ENCODE measurements at regions not wholly inside any gene's neighbourhood (a gene's known extent, or its start where the extent isn't known, plus 50 kb on each side); places are given as distances from the start of the nearest gene placed in this dataset.

DNA sequence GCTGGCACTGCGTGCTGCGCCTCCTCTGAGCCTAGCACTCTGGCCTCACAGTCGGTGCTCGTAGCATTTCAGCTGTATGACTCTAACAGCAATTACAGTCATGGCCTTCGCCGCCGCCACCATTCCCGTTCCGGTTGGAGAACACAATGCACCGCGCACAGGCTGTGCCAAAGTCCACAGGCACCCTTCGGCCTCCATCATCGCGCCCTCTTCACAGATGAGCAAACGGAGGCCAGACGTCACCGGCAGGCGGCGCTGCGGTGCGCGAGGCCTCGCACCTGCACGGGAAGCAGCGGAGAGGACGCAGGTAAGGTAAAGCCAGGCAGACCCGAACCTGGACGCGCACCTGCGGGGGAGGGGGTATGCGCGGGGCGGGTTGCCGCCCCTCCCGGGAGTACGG, 128.9 kb downstream of the BARX1 start:
- ATAC-seq (peak; percentile 61), DNase-seq (peak; percentile 47 to 53)
- peak overlapping the region; percentile 28 to 63 for H3K4me3 Mint-ChIP-seq
- no peaks in the 10 kb centered on the region for H3K9me3 Mint-ChIP-seq
- H3K27ac Mint-ChIP-seq = no peak overlapping the region
- H3K4me1 Mint-ChIP-seq = peaks cover 19% of the 10 kb centered on the region
- peaks cover 93% of the 10 kb centered on the region for H3K27me3 Mint-ChIP-seq

DNA sequence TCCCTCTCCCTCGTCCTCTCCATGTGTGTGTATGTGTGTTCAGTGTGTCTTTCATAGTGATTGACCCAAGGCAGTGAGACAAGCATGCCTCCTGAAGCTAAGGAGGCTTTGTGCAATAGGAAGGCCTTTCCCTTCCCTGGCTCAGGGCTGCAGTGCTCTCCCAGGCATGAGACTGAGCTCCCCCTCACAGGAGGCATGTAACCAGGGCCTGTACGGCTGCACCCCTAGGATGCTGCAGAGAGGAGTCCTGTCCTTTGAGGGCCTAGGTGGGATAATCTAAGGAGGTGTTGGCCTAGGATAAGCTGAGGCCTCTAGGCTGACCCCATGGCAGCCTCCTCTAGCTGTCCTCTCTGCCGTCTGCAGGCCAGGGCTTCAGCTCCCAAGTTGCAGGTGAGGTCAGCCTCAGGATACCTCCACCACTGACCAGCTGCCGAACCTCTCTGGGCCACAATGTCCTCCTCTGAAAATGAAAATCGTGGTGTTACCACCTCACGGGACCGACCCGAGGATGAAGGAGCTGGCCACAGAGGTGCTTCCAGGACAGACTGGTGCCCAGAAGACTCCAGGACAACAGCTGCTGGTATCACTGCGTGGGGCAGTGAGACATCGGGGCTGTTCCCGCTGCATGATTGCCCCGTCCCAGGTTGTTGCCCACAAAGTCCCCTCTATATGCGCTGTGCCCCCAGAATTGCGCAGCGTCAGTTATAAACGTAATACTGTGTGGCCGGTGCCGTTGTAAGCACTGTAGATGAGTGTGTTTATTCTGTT, 129.6 kb downstream of the BARX1 start:
- Mint-ChIP-seq H3K27me3 (peaks cover 94% of the 10 kb centered on the region), H3K4me1 (peaks cover 19% of the 10 kb centered on the region), H3K9me3 (no peaks in the 10 kb centered on the region), H3K4me3 (no peak overlapping the region), H3K27ac (no peak overlapping the region)
- ATAC-seq (no peak), DNase-seq (no peak)

- ATAC-seq = no peak
- Mint-ChIP-seq H3K4me3 (no peak overlapping the region), H3K9me3 (no peaks in the 10 kb centered on the region), H3K27ac (peak overlapping the region in 1 of 2 donors; percentile 66), H3K4me1 (peaks cover 19% of the 10 kb centered on the region), H3K27me3 (peaks cover 93% of the 10 kb centered on the region)
- no peak for DNase-seq
These were observed 130.5 kb downstream of the BARX1 start for GRCh38 chr9:93824386-93825294.

- no peak for DNase-seq
- no peaks in the 10 kb centered on the region for H3K9me3 Mint-ChIP-seq
- H3K4me1 Mint-ChIP-seq = peaks cover 19% of the 10 kb centered on the region
- ATAC-seq = no peak
- peaks cover 82% of the 10 kb centered on the region for H3K27me3 Mint-ChIP-seq
- H3K4me3 Mint-ChIP-seq = no peak overlapping the region
- no peak overlapping the region for H3K27ac Mint-ChIP-seq
These were observed 131.7 kb downstream of the BARX1 start for GRCh38 chr9:93823245-93824072.

- H3K27me3 Mint-ChIP-seq = peaks cover 72% of the 10 kb centered on the region
- peaks cover 13% of the 10 kb centered on the region for H3K4me1 Mint-ChIP-seq
- no peaks in the 10 kb centered on the region for H3K9me3 Mint-ChIP-seq
- H3K4me3 Mint-ChIP-seq = no peak overlapping the region
- ATAC-seq = no peak
- no peak overlapping the region for H3K27ac Mint-ChIP-seq
- DNase-seq = no peak
These were observed 132.9 kb downstream of the BARX1 start for GRCh38 chr9:93822229-93822628.

GRCh38 chr9:93821307-93821703, 133.8 kb downstream of the BARX1 start:
- H3K27me3 Mint-ChIP-seq = peaks cover 69% of the 10 kb centered on the region
- no peak overlapping the region for H3K27ac Mint-ChIP-seq
- peaks cover 4% of the 10 kb centered on the region for H3K4me1 Mint-ChIP-seq
- DNase-seq = no peak
- no peak overlapping the region for H3K4me3 Mint-ChIP-seq
- no peak for ATAC-seq
- H3K9me3 Mint-ChIP-seq = no peaks in the 10 kb centered on the region

GRCh38 chr9:93820667-93821306, 134.4 kb downstream of the BARX1 start:
- Mint-ChIP-seq H3K4me3 (no peak overlapping the region), H3K27me3 (peaks cover 69% of the 10 kb centered on the region), H3K9me3 (no peaks in the 10 kb centered on the region), H3K4me1 (no peaks in the 10 kb centered on the region), H3K27ac (no peak overlapping the region)
- no peak for DNase-seq
- no peak for ATAC-seq

- ATAC-seq = no peak
- no peak overlapping the region for H3K27ac Mint-ChIP-seq
- H3K27me3 Mint-ChIP-seq = peaks cover 71% of the 10 kb centered on the region
These were observed 135.2 kb downstream of the BARX1 start for GRCh38 chr9:93819905-93820304.

GRCh38 chr9:93818827-93819472, 136.2 kb downstream of the BARX1 start:
- no peak for DNase-seq
- no peak for ATAC-seq
- no peak overlapping the region for H3K4me3 Mint-ChIP-seq
- no peaks in the 10 kb centered on the region for H3K9me3 Mint-ChIP-seq
- peak overlapping the region in 1 of 2 donors; percentile 59 for H3K27ac Mint-ChIP-seq
- H3K27me3 Mint-ChIP-seq = peaks cover 71% of the 10 kb centered on the region
- no peaks in the 10 kb centered on the region for H3K4me1 Mint-ChIP-seq

More at GRCh38 chr9:93819905-93820304, 135.2 kb downstream of the BARX1 start:
- Mint-ChIP-seq H3K9me3 (no peaks in the 10 kb centered on the region), H3K4me1 (no peaks in the 10 kb centered on the region), H3K4me3 (no peak overlapping the region)
- no peak for DNase-seq

GRCh38 chr9:93818237-93818636, 136.9 kb downstream of the BARX1 start:
- H3K27me3 Mint-ChIP-seq = peaks cover 71% of the 10 kb centered on the region
- H3K4me1 Mint-ChIP-seq = no peaks in the 10 kb centered on the region
- ATAC-seq (no peak), DNase-seq (no peak)
- H3K27ac Mint-ChIP-seq = no peak overlapping the region
- H3K4me3 Mint-ChIP-seq = no peak overlapping the region
- no peaks in the 10 kb centered on the region for H3K9me3 Mint-ChIP-seq

- no peaks in the 10 kb centered on the region for H3K9me3 Mint-ChIP-seq
- no peak for ATAC-seq
- peaks cover 50% of the 10 kb centered on the region for H3K27me3 Mint-ChIP-seq
- no peak for DNase-seq
- no peaks in the 10 kb centered on the region for H3K4me1 Mint-ChIP-seq
- no peak overlapping the region for H3K27ac Mint-ChIP-seq
- H3K4me3 Mint-ChIP-seq = no peak overlapping the region
These were observed 139.5 kb downstream of the BARX1 start for GRCh38 chr9:93815677-93816076.

- no peak overlapping the region for H3K27ac Mint-ChIP-seq
- no peak for DNase-seq
- peaks cover 44% of the 10 kb centered on the region for H3K27me3 Mint-ChIP-seq
These were observed 140.0 kb downstream of the BARX1 start for GRCh38 chr9:93815135-93815534.

GRCh38 chr9:93814077-93814956, 140.8 kb downstream of the BARX1 start:
- DNase-seq (no peak), ATAC-seq (peak; percentile 57)
- peak overlapping the region in 1 of 2 donors; percentile 43 for H3K27ac Mint-ChIP-seq
- H3K27me3 Mint-ChIP-seq = peaks cover 40% of the 10 kb centered on the region
- no peak overlapping the region for H3K4me3 Mint-ChIP-seq
- H3K9me3 Mint-ChIP-seq = no peaks in the 10 kb centered on the region
- H3K4me1 Mint-ChIP-seq = no peaks in the 10 kb centered on the region

More at GRCh38 chr9:93815135-93815534, 140.0 kb downstream of the BARX1 start:
- H3K9me3 Mint-ChIP-seq = no peaks in the 10 kb centered on the region
- no peaks in the 10 kb centered on the region for H3K4me1 Mint-ChIP-seq
- ATAC-seq = no peak
- no peak overlapping the region for H3K4me3 Mint-ChIP-seq
